ENCODE measurements at regions not wholly inside any gene's neighbourhood (a gene's known extent, or its start where the extent isn't known, plus 50 kb on each side); places are given as distances from the start of the nearest gene placed in this dataset.

DNA sequence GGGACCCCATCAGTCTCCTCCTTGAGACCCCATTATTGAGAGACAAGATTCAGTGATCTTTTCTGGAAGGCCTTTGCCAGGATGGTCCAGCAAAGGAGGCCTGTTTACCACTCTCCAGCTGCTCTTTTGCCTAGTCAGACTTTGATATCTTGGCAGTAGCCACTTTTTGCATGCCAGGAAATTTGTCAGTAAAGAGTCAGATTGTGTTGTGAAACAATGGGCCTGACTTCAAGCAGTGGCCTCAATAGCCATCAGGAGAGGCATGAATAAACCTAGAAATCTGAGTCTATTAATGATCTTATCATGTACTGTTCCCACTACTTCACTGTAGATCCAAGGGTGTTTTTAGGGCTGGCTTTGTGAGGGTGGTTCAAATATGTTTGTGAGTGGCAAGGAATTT, 479.4 kb downstream of the JRKL start:
- no peak for TF ChIP-seq POLR2A (IDR thresholded peaks at IDR 0.05; ENCODE audit: low read depth, low read length)
- no peak for TF ChIP-seq POLR2AphosphoS5 (IDR thresholded peaks at IDR 0.05; ENCODE audit: low read depth, low read length)

All from GM12891 (cell line).